ENCODE measurements at regions not wholly inside any gene's neighbourhood (a gene's known extent, or its start where the extent isn't known, plus 50 kb on each side); places are given as distances from the start of the nearest gene placed in this dataset.
"Not testable (repeated sequence)": the region's sequence is repeated elsewhere in the genome, so short reads cannot be mapped to it uniquely, and the experiment has no call there.

DNA sequence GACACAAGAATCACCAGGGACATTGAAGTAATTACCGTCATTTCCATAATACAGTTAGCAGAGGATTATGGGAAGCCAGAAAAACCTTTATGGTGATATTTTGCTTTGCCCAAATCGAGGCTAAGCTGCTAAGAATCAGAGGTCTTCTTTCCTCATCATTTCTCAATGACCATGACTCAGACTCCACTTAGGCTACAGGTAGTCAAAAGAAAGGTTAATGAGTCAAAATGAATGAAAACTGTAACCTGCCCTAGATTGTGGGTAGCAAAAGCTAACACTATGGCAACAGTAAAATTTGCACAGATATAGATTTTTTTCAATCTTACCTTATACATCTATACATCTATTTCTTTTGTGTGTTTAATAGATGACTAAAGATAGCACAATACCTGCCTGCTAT, 185.8 kb downstream of the CARTPT start:
- DNase-seq = no peak

DNA sequence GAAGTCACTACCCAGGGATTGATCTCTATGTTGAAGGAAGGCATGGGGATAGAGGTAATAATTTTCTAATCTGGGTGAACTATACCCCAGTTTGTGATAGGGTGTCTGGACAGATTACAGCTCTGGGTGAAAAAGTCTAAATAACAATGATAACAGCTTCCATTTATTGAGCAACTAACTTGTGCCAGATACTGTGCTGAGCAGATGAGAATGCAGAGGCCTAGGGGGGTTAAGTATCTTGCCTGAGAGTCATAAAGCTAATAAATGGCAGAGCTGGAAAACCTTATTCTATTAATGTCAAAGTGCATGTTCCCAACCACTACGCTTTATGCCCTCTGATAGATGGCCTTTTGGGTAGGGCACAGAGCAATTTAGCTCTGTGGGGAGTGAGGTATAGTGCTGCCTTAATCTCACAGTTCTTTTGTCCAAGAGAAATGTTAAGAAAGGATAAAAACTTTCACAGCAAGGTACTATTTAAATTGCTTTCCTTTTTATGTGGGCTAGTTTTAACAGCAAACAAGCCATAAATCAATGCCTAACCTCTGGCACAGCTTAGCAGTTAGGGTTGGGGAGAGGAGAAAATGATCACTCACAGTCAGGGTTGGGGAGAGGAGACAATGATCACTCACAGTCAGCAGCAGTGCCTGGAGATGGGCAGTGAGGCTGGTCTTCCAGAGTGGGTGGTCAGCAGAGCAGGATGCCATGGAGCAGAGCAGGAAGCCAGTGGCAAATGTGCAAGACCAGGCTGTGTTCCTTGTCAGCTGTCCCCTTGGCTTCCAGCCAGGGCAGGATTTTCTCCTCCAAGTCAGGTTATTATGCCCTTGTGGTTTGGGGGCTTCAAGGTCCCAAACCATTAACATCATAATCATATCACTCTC, 187.0 kb downstream of the CARTPT start:
- no peak for DNase-seq

DNA sequence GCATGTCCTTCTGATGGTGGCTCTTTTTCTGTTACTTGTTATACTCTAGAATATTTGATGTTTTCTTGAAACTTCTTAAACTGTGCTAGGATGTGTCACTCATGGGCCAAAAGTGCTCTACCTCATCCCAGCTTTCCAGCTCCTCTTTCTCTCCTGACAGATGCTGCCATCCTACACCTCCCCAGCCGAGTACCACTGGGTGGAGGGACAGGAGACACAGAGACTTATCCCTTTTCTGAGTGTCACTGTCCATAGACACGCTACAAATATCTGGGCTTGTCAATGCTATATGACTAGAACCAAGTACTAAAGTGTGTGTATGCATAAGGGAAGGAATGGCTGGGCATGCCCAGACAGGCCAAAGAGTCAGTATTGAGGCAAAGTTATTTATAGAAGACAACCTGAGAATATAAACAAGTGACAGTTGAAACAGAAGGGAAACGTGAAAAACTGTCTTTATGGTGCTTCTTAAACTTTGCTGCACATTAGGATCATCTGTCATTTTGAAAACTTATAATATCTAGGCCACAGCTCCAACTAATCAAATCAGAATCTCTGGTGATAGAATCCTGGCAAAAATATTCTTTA, 188.0 kb downstream of the CARTPT start:
- DNase-seq = no peak

DNA sequence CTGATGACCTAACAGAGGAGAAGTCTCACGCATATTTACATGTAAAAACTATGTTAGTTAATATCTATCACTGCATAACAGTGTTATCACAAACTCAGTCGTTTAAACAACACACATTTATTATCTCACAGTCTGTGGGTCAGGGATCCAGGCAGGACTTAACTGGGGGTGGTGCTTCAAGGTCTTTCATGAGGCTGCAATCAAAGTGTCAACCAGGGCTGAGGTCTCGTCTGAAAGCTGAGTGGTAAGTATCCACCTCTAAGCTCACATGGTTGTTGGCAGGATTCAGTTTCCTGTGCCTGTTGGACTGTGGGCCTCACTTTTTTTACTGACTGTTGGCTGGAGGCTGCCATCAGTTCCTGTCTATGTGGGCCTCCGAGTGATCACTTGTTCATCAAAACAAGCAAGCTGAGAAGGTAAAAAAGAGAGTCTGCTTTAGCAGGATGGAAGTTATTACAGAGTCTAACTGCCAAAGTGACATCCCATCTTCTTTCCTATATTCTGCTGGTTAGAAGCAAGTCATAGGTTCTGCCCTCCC, 188.6 kb downstream of the CARTPT start:
- no peak for DNase-seq

DNA sequence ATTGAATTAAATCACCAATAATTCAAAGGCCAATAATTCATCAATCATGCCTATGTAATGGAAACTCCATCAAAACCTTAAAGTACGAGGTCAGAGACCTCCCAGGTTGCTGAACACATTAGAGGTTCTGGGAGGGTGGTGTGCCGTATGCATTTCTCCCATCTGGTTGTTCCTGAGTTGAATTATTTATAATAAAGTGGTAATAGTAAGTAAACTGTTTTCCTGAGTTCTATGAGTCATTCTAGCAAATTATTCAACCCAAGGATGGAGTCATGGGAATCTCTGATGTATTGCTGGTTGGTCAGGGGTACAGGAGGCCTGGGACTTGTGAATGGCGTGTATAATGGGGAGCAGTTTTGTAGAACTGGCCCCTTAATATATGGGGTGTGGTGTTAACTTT, 191.7 kb downstream of the CARTPT start:
- DNase-seq = no peak

DNA sequence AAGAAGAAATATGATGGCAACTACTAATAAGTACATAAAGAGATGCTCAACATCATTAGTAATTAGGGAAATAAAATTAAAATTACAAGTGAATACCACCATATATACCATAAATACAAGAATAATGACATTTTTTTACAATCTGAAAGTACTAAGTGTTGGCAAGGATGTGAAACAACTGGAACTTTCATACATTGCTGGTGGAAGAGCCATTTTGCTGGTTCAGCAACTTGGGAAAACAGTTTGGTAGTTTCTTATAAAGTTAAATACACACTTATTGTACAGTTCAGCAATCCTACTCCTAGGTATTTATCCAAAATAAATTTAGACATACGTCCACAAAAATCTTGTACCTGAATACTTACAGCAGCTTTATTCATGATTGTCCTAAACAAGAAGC, 192.9 kb downstream of the CARTPT start:
- DNase-seq = no peak

DNA sequence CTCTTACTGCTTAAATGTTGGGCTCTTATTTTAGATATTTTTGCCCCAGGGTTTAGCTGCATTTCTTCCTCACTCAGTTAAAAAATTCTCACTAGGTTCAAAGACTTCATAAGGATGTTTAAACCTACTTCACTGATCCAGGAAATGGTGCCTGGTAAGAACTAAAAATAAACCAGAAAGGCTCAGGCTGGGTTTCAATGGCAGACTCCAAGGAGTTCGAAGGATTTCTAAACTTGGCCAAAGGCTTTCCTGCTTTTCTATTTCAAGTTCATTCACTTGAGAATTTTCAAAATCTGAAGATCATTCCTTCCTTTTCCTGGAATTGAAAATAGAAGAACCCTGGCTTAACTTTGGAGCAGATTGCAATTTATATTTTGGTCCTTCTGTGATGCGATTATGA, 193.0 kb upstream of the MAP1B start:
- DNase-seq = no peak

DNA sequence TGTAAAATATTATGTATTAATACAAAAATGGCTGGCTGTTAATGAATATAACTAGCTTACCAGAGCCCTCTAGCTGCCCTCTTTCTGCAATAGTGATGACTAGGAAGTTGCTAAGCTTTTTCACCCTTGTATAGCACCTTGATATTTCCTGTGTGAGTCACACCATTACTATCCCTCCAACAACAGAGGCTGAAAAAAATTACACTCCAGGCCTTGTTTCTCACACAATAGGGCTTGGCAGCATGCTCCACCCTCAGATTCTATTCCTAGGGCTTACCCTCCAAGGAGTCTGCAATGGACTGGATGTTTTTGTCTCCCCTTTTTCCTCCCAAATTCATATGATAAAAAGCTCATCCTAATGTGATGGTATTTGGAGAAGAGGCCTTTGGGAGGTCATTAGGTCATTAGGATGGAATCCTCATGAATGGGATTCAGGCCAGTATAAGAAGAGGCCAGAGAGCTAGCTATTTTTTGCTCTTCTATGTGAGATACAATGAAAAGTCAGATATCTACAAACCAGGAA, 184.6 kb upstream of the MAP1B start:
- no peak for DNase-seq

DNA sequence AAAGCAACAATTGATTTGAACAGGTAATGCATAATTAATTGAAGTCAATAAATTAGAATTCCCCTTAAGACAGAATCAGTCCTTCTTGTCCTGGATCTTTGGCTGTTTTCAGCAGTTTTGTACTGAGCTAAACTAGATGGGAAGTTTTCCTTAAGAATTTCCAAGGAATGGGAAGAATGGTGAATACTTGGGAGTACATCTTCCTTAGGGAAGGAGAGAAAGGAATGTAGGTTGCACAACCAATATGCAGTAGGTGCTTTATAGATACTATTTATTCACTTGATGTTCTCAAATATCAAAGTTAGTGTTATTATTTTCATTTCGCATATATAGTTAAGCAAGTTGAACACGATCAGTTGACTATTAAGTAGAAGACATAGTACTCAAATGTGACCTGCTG, 183.5 kb upstream of the MAP1B start:
- DNase-seq = no peak

DNA sequence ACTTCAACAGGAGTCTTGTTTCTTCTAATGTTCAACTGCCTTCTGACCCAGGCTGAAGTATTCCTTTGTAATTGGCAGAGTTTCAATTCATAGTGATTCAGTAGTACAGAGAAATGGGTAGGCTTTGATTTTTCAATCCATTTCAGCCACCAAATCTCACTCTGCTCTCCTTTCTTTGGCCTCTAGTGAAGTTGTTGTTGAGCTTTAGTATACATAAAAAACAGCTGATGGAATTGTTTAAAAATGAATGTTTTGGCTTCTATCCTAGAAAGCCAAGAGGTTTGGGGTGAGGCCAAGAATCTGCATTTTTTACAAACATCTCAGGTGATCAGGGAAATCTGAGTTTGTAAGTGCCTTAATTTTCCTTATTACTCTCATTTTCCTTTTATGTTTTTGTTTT, 182.9 kb upstream of the MAP1B start:
- DNase-seq = no peak

DNA sequence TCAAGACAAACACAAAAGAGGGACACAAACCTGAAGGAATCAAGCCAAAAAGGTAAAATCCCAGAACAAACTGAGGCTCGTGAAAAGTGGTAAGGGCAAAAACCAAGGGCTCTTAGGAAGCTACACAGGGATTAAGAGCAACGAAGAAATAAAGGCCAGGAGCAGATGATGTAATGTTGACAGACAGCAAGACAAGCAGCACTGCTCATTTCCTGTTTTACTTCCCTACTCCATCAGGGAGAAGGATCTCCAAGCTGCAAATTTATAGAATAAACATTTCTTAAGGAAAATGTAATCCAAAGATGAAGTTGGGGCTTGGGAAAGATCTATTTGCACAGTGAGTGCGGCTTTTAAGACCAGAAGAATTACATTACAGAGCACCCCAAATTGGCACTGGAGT, 182.3 kb upstream of the MAP1B start:
- DNase-seq = no peak

DNA sequence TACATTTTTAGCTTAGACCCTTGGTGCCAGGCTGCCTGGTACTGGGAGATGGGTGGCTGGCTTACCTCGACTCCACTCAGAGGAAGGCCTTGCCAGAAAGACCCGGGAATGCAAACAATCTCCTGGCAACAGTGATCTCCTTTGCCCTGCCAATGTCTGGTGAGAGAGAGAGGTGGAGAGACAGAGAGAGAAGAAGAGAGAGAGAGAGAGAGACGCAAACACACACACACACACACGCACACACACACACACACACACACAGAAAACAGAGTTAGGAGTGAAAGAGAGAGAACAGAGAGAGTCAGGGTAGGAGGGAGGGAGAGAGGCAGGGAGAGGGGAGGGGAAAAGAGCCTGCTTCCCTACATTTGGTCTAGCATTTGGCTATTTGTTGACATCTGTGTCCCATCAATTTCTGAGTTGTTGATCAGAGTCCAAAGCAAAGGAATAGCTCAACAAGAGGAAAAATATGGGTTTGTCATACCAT, 181.6 kb upstream of the MAP1B start:
- no peak for DNase-seq

DNA sequence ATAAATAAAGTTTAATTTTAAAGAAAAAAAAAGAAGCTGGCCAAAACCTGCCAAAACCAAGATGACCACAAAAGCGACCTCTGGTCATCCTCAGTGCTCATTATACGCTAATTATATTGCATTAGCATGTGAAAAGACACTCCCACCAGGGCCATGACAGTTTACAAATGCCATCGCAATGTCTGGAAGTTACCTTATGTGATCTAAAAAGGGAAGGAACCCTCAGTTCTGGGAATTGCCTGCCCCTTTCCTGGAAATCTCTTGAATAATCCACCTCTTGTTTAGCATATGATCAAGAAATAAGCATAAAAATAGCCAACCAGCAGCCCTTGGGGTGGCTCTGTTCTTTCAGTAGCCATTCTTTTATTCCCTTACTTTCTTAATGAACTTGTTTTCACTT, 178.3 kb upstream of the MAP1B start:
- no peak for DNase-seq

DNA sequence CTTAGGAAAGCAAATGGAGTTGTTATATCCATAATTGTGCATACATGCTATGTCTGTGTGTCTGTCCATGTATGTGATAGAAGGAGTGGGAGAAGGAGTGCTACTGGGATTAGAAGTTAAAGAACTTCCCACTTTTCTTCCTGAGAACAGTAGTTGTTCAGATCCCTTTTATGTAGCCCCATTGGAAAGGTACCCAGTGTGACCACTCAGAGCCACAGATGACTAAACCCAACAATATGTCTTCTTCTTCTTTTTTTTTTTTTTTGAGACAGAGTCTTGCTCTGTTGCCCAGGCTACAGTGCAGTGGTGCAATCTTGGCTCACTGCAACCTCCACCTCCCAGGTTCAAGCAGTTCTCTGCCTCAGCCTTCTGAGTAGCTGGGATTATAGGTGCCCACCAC, 176.7 kb upstream of the MAP1B start:
- DNase-seq = not testable (repeated sequence)

DNA sequence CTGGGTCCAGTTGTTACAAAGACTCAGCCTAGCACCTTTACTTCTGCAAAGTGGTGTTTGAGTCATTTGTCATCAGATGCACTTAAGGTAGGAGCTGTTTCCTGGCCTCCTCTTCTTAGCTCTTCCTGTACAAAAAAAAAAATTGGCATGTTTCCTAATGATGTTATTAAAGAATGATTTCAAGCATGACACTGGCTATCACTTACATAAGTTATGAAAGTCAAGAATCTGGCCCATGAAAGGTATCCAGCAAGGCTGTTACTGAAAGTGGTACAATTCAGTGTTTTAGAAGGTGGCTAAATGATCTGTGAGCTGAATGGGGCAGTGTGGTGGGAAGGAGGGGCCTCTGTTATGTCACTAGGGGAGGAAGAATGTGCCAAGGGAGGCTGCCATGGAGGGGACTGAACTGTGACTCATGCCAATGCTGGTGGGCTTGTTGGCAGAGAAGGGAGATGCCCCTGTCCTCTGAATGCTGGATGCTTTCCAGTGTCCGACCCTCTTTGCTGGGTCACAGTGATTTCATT, 175.1 kb upstream of the MAP1B start:
- peak in 3 of 58 donors; percentile 19 to 32 (median 20) for DNase-seq

DNA sequence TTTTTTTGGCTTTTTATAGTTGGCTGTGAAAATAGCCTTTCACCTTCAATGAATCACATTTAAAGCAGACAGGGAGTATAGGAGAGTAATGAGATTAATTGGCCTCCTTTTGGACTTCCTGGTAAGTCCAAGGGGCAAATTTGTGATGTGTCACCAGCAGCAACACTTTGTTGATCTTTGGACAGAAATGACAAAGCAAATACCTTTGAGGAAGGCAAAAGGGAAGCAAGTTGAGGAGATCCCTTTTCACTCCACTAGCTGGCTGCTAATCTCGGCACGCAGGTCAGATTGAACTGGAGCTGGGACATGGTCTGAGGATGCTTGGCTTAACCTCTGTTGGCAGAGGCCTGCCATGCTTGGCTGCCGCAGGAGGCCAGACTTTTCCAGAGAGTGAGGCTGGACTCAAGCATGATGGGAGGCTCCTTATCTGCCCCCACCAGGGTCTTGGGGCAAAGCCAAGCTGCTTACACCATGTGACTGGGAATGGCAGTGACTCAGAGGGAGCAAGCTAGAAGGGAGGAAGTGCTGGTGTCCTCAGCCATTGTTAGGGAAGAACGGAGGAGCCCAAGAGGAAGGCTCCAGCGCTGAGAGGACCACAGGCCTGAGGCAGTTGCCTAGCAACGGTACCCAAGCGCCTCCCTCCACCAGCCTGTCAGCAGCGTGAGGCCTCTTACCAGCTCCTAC, 174.5 kb upstream of the MAP1B start:
- DNase-seq = peak in 38 of 58 donors; percentile 3 to 72 (median 30)

DNA sequence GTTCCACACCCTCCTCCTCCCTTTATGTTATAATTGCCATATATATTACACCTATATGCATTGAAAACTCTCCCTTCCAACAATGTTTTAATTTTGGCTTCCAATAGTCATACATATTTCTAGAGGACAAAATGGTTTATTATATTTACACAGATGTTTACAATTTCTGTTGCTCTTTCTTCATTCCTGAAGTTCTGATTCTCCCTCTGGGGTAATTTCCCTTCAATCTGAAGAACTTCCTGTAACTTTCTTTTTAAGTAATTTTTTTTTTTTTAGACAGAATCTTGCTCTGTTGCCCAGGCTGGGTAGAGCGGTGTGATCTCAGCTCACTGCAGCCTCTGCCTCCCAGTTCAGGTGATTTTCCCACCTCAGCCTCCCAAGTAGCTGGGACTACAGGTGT, 173.0 kb upstream of the MAP1B start:
- DNase-seq = no peak

DNA sequence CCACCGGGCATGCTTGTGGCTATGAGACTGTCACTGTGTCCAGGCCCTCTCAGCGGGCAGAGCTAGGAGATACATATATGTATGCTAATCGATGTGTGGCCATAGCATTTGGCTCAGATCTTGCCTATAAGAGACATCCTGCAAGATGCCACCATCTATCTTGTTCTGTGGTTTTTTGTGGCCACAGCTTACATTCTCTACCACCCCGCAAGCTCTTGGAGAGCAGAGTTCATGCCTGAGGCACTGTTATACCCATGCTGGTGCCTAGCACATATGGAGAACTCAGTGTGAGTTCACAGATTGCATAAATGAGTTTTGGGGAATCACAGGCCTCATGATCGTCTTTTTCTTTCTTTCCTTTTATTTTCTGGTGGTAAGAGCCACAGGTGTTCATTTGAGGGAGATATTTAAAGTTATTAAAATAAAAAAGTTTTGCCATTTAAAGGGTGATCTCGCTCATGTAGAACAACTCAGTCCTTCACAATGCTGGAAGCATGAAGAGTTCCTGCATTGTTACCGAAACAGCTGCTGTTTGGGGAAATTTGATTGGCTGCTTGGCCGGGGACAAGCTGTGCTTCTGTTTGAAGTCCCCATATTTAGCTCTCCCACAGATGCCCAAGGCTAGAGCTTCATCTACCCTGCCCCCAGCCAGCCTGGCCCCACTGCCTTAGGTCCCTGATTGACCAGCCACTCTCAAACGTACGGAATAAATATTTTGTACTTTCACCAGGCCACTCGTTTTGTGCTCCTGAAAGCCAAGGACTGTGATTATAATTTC, 169.2 kb upstream of the MAP1B start:
- peak in 38 of 58 donors; percentile 4 to 66 (median 26) for DNase-seq

DNA sequence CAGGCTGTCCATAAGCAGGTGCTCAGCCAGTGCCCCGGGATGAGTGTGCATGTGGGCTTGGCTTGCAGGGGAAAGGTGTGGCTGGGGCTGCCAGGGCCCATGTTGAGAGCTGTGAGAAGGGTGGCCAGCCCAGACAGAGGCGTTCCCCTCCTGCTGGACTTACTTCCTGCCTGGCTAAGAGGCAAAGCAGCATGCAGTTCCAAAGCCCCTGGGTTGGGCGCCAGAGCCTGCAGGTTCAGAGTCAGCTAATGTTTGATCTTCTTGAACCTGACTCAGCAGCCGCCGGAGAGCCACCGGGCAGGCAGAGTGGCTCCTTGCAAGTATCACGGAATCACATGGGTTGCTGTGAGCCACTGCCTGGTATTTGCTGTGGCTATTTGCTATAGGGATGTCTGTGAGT, 168.4 kb upstream of the MAP1B start:
- DNase-seq = peak in 5 of 58 donors; percentile 2 to 25 (median 9)

DNA sequence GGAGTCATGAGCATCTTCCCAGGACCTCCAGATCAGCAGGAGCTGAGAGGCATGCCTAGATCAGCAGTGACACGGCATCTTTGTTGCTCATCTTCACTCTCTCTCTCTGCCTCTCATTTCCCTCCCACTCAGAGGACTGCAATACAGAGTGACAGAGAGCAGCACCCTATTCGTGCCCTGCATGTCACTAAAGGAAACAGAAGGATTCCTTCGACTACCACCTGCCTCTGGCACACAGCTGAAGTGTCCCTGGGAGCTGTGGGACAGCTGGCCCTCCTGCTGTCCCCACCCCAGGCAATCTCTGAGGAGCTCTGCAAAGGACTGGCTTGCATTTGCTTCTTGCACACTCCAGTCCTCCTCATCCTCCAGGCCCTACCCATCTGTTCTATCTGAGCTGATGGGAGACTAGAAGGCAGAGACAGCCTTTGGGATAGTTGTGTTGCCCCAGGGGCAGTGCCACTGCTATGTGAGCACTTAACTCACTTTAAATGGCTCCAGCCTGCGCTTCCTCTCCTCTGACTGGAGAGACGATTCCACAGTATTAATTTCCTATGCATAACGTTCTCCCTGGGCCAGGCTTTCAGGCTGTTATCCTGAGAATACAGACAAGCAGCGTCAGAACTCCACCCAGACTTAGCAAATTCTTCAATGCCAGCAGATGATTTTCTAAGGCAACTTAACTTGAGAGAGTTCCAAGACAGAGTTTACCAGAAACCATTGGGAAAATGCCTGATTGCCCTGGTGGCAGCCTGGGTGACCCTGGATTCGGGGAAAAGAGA, 167.6 kb upstream of the MAP1B start:
- peak in 15 of 58 donors; percentile 1 to 69 (median 20) for DNase-seq
